IMR-90 (cell line): ENCODE measurements at regions not wholly inside any gene's neighbourhood (a gene's known extent, or its start where the extent isn't known, plus 50 kb on each side); places are given as distances from the start of the nearest gene placed in this dataset.

ENCODE experiments used
- ATAC-seq: fragments of 200-7000 bp; cut with Tn5 transposase; 2 replicates; pipeline ENCODE4 v1.9.1; 2020; ENCODE audit warnings: low read depth, mild to moderate bottlenecking, moderate library complexity
- BruUV-seq: library from RNA; stranded (reverse); fragments of 400-500 nt; replicated peaks from 2 replicates; lab custom pipeline; 2021; lab: Mats Ljungman, UMichigan
- CTCF ChIA-PET: fragments of 300-600 bp; formaldehyde crosslinking; extraction: SDS; loops from one replicate; lab custom pipeline; 2021; ENCODE audit warnings: antibody characterized with exemption; lab: Yijun Ruan, JAX
- POLR2A ChIA-PET: fragments of 300-600 bp; sonication (Branson Sonifier 250); formaldehyde crosslinking; loops from one replicate; lab custom pipeline; 2022; ENCODE audit warnings: antibody characterized with exemption; ENCODE audit not compliant: unreplicated experiment; lab: Charles Lee
- DNase-seq: peaks from one replicate; pipeline ENCODE4 v3.0.0; 2013
- H2AFZ ChIP-seq: replicated peaks from 2 replicates; pipeline ENCODE3; 2013; ENCODE audit warnings: low read length, mild to moderate bottlenecking; ENCODE audit not compliant: poor library complexity
- H2AK5ac ChIP-seq: 2 replicates; pipeline ENCODE4 v1.6.1; 2013; ENCODE audit warnings: low read depth, low read length, inconsistent platforms
- H2AK9ac ChIP-seq: replicated peaks from 2 replicates; pipeline ENCODE3; 2013; ENCODE audit warnings: mild to moderate bottlenecking, low read depth, low read length, moderate library complexity; ENCODE audit not compliant: poor library complexity
- H2BK120ac ChIP-seq: 2 replicates; pipeline ENCODE4 v1.6.1; 2013; ENCODE audit warnings: low read depth, low read length, inconsistent platforms
- H2BK15ac ChIP-seq: 3 replicates; pipeline ENCODE4 v1.6.1; 2013; ENCODE audit warnings: low read depth, low read length, inconsistent platforms
- H2BK20ac ChIP-seq: 2 replicates; pipeline ENCODE4 v1.6.1; 2013; ENCODE audit warnings: low read depth, mild to moderate bottlenecking, inconsistent platforms, low read length, moderate library complexity
- H2BK5ac ChIP-seq: 2 replicates; pipeline ENCODE4 v1.6.1; 2013; ENCODE audit warnings: mild to moderate bottlenecking, low read depth, low read length, inconsistent platforms; ENCODE audit not compliant: poor library complexity, severe bottlenecking
- H3K14ac ChIP-seq: replicated peaks from 2 replicates; pipeline ENCODE4 v1.6.1; 2013; ENCODE audit warnings: low read depth, low read length, inconsistent platforms
- H3K18ac ChIP-seq: 2 replicates; pipeline ENCODE4 v1.6.1; 2013; ENCODE audit warnings: low read depth, low read length, control low read depth
- H3K23ac ChIP-seq: 2 replicates; pipeline ENCODE4 v1.6.1; 2013; ENCODE audit warnings: low read depth, low read length, inconsistent platforms
- H3K27ac ChIP-seq: 2 replicates; pipeline ENCODE4 v1.5.1; 2013; ENCODE audit warnings: mild to moderate bottlenecking, control low read depth, low read length; ENCODE audit not compliant: insufficient read depth
- H3K27me3 ChIP-seq: 2 replicates; pipeline ENCODE4 v1.6.1; 2013; ENCODE audit warnings: low read length; ENCODE audit not compliant: control insufficient read depth, insufficient read depth
- H3K36me3 ChIP-seq: 2 replicates; pipeline ENCODE4 v1.6.1; 2013; ENCODE audit warnings: low read length, mixed read lengths; ENCODE audit not compliant: control insufficient read depth, insufficient read depth
- H3K4ac ChIP-seq: 2 replicates; pipeline ENCODE4 v1.6.1; 2013; ENCODE audit warnings: low read depth, low read length, inconsistent platforms
- H3K4me1 ChIP-seq: 2 replicates; pipeline ENCODE4 v1.6.1; 2013; ENCODE audit warnings: low read length, mixed read lengths; ENCODE audit not compliant: control insufficient read depth, insufficient read depth
- H3K4me2 ChIP-seq: 2 replicates; pipeline ENCODE4 v1.6.1; 2013; ENCODE audit warnings: low read depth, mild to moderate bottlenecking, control low read depth, low read length, moderate library complexity
- H3K4me3 ChIP-seq: 2 replicates; pipeline ENCODE4 v1.5.1; 2013; ENCODE audit warnings: low read depth, mild to moderate bottlenecking, control low read depth, low read length, moderate library complexity; ENCODE audit not compliant: insufficient read depth
- H3K56ac ChIP-seq: 2 replicates; pipeline ENCODE4 v1.6.1; 2013; ENCODE audit warnings: low read length, inconsistent platforms; ENCODE audit not compliant: insufficient read depth; ENCODE audit errors: extremely low read depth
- H3K79me1 ChIP-seq, 2 experiments: 2 replicates each; pipeline ENCODE4 v1.6.1; 2013; ENCODE audit warnings: low read length in 2 of 2, inconsistent platforms in 1 of 2, low read depth in 1 of 2
- H3K9ac ChIP-seq: 2 replicates; pipeline ENCODE4 v1.6.1; 2013; ENCODE audit warnings: low read depth, low read length, control low read depth
- H3K9me1 ChIP-seq: 2 replicates; pipeline ENCODE4 v1.6.1; 2013; ENCODE audit warnings: low read length, inconsistent platforms; ENCODE audit not compliant: insufficient read depth
- H3K9me3 ChIP-seq: 2 replicates; pipeline ENCODE4 v1.6.1; 2013; ENCODE audit warnings: low read length; ENCODE audit not compliant: control insufficient read depth, insufficient read depth
- H4K20me1 ChIP-seq: 2 replicates; pipeline ENCODE4 v1.6.1; 2013; ENCODE audit warnings: low read length, inconsistent platforms; ENCODE audit not compliant: insufficient read depth
- H4K5ac ChIP-seq: 2 replicates; pipeline ENCODE4 v1.6.1; 2013; ENCODE audit warnings: mild to moderate bottlenecking, low read depth, low read length, control low read depth
- H4K8ac ChIP-seq, 2 experiments: 2 replicates each; pipeline ENCODE4 v1.6.1; 2013; ENCODE audit warnings: low read depth in 2 of 2, low read length in 2 of 2, control low read depth in 1 of 2, inconsistent platforms in 1 of 2
- H4K91ac ChIP-seq: 2 replicates; pipeline ENCODE4 v1.6.1; 2013; ENCODE audit warnings: low read depth, low read length, inconsistent platforms; ENCODE audit not compliant: insufficient read depth
- BHLHE40 ChIP-seq: fragments of 150-350 bp; IDR thresholded peaks from 2 replicates; pipeline ENCODE4 v1.6.1; 2016; ENCODE audit warnings: mild to moderate bottlenecking, low read depth, low read length
- CEBPB ChIP-seq: IDR thresholded peaks from 2 replicates; pipeline ENCODE4 v1.6.1; 2012; ENCODE audit warnings: low read depth, low read length, improper control_type of control experiment
- CHD1 ChIP-seq: IDR thresholded peaks from 2 replicates; pipeline ENCODE4 v1.6.1; 2012; ENCODE audit warnings: low read depth, low read length, improper control_type of control experiment
- CTCF ChIP-seq: conservative IDR thresholded peaks from 2 replicates; pipeline ENCODE4 v1.5.1; 2012; ENCODE audit warnings: mild to moderate bottlenecking, low read depth, low read length, improper control_type of control experiment
- ELK1 ChIP-seq: fragments of 150-350 bp; IDR thresholded peaks from 2 replicates; pipeline ENCODE4 v1.6.1; 2016; ENCODE audit warnings: low read depth, mild to moderate bottlenecking, low read length, moderate library complexity, borderline replicate concordance
- FOS ChIP-seq: fragments of 150-350 bp; IDR thresholded peaks from 2 replicates; pipeline ENCODE4 v1.6.1; 2016; ENCODE audit warnings: low read depth, low read length
- MAFK ChIP-seq: IDR thresholded peaks from 2 replicates; pipeline ENCODE4 v1.6.1; 2012; ENCODE audit warnings: low read depth, low read length, improper control_type of control experiment
- MAZ ChIP-seq: IDR thresholded peaks from 2 replicates; pipeline ENCODE4 v1.6.1; 2012; ENCODE audit warnings: low read depth, mild to moderate bottlenecking, low read length, improper control_type of control experiment, moderate library complexity, borderline replicate concordance
- MXI1 ChIP-seq: IDR thresholded peaks from 2 replicates; pipeline ENCODE4 v1.6.1; 2012; ENCODE audit warnings: low read depth, mild to moderate bottlenecking, low read length, moderate library complexity, borderline replicate concordance
- NFE2L2 ChIP-seq: fragments of 150-350 bp; IDR thresholded peaks from 2 replicates; pipeline ENCODE4 v1.6.1; 2016; ENCODE audit warnings: low read depth, mild to moderate bottlenecking, low read length
- POLR2A ChIP-seq: IDR thresholded peaks from 2 replicates; pipeline ENCODE4 v1.6.1; 2012; ENCODE audit warnings: mild to moderate bottlenecking, low read depth, low read length
- RAD21 ChIP-seq: IDR thresholded peaks from 2 replicates; pipeline ENCODE4 v1.6.1; 2012; ENCODE audit warnings: low read length, improper control_type of control experiment
- RCOR1 ChIP-seq: IDR thresholded peaks from 2 replicates; pipeline ENCODE4 v1.6.1; 2012; ENCODE audit warnings: mild to moderate bottlenecking, low read length, improper control_type of control experiment; ENCODE audit not compliant: insufficient replicate concordance
- RFX5 ChIP-seq: IDR thresholded peaks from 2 replicates; pipeline ENCODE4 v1.8.0; 2012; ENCODE audit warnings: low read depth, mild to moderate bottlenecking, low read length, moderate library complexity
- SMC3 ChIP-seq: fragments of 150-350 bp; IDR thresholded peaks from 2 replicates; pipeline ENCODE4 v1.6.1; 2016; ENCODE audit warnings: low read depth, mild to moderate bottlenecking, antibody characterized with exemption, low read length, moderate library complexity
- USF2 ChIP-seq: fragments of 150-350 bp; IDR thresholded peaks from 2 replicates; pipeline ENCODE4 v1.6.1; 2017; ENCODE audit warnings: mild to moderate bottlenecking, antibody characterized with exemption, low read length, low read depth
- WGBS, 2 experiments: methylation state at CpG; one replicate each; pipeline versions ENCODE4 v1.1.5 to v1.1.7; 2013; ENCODE audit warnings: missing lambda C conversion rate in 2 of 2; ENCODE audit not compliant: insufficient read length in 1 of 2; ENCODE audit errors: extremely low coverage in 2 of 2; 5-methylcytosine and 5-hydroxymethylcytosine counted together
- dilution Hi-C: fragments of 300-500 bp; cut with HindIII; formaldehyde crosslinking; loops from one replicate; pipeline ENCODE4 v1.14.3; 2018; ENCODE audit warnings: low sequenced_read_pairs; ENCODE audit not compliant: unreplicated experiment
- in situ Hi-C: fragments of 300-500 bp; cut with MboI; formaldehyde crosslinking; loops from 3 replicates; pipeline ENCODE4 v1.14.3; 2019; ENCODE audit warnings: low sequenced_read_pairs, inconsistent platforms, mixed read lengths
- intact Hi-C: fragments of 100-400 bp; cut with micrococcal nuclease; formaldehyde crosslinking; loops from 2 replicates; pipeline ENCODE4 v1.10.0; 2022

GRCh38 chr6:71206089-71206488 lies 82.5 kb upstream of the OGFRL1 start:
- DNase-seq: no peak
- H4K91ac ChIP-seq: no peak overlapping the region
- TF ChIP-seq MAZ (no peak), CTCF (no peak), POLR2A (no peak), RFX5 (no peak), BHLHE40 (no peak), FOS (no peak), RAD21 (no peak), RCOR1 (no peak), CHD1 (no peak), NFE2L2 (no peak), USF2 (no peak), ELK1 (no peak), SMC3 (no peak), CEBPB (no peak), MXI1 (no peak), MAFK (no peak)
- H3K79me1 ChIP-seq: no peaks in the 10 kb centered on the region
- H2BK120ac ChIP-seq: no peak overlapping the region
- no peak overlapping the region for H3K9ac ChIP-seq
- H2BK15ac ChIP-seq: no peak overlapping the region
- no peak overlapping the region for H4K5ac ChIP-seq
- no peak overlapping the region for H3K18ac ChIP-seq
- H3K4me2 ChIP-seq: no peak overlapping the region
- no peak overlapping the region for H3K56ac ChIP-seq
- no peak overlapping the region for H3K27ac ChIP-seq
- POLR2A ChIA-PET: no interaction called here
- no peaks in the 10 kb centered on the region for H3K27me3 ChIP-seq
- dilution Hi-C loops: no loop called here
- in situ Hi-C loops: no loop called here
- no peak overlapping the region for H2AK5ac ChIP-seq
- H2AFZ ChIP-seq: no peak overlapping the region
- H3K4me3 ChIP-seq: no peak overlapping the region
- no peak overlapping the region for H4K8ac ChIP-seq
- H4K20me1 ChIP-seq: no peaks in the 10 kb centered on the region
- H3K23ac ChIP-seq: no peak overlapping the region
- CTCF ChIA-PET: no interaction called here
- no peak for ATAC-seq
- H2BK5ac ChIP-seq: no peak overlapping the region
- no peaks in the 10 kb centered on the region for H3K4me1 ChIP-seq
- no peaks in the 10 kb centered on the region for H3K36me3 ChIP-seq
- H3K4ac ChIP-seq: no peak overlapping the region
- no peak overlapping the region for H2BK20ac ChIP-seq
- intact Hi-C loops: no loop called here
- no peaks in the 10 kb centered on the region for H3K9me3 ChIP-seq
- H2AK9ac ChIP-seq: no peak overlapping the region
- no CpG with 5 or more reads among the region's 2 CpGs for WGBS, 2 experiments
- no peaks in the 10 kb centered on the region for H3K9me1 ChIP-seq
- no TSS peak for BruUV-seq
- no peak overlapping the region for H3K14ac ChIP-seq
